Small intestine (tissue), 7 donors: ENCODE measurements at regions not wholly inside any gene's neighbourhood (a gene's known extent, or its start where the extent isn't known, plus 50 kb on each side); places are given as distances from the start of the nearest gene placed in this dataset.

ENCODE experiments used
- DNase-seq, 2 donors: peaks; one replicate each; pipeline versions ENCODE4 v3.0.0 to v3.0.0-alpha.2; 2013
- FAIRE-seq: peaks from 2 replicates; lab custom pipeline; 2012; peaks lifted over from hg19 to GRCh38; lab: Jason Lieb, UNC
- H3K27ac ChIP-seq, 3 donors: one replicate each; pipeline ENCODE4 v1.5.1; 2013; ENCODE audit warnings: low read length in 2 of 3, mild to moderate bottlenecking in 2 of 3, control low read depth in 1 of 3, inconsistent platforms in 1 of 3, low read depth in 1 of 3, moderate library complexity in 1 of 3
- H3K27me3 ChIP-seq, 3 donors: one replicate each; pipeline ENCODE4 v1.6.1; 2013; ENCODE audit warnings: low read length in 3 of 3, inconsistent platforms in 1 of 3; ENCODE audit not compliant: control insufficient read depth in 3 of 3, insufficient read depth in 3 of 3
- H3K36me3 ChIP-seq, 3 donors: one replicate each; pipeline ENCODE4 v1.6.1; 2013; ENCODE audit warnings: low read length in 3 of 3, inconsistent platforms in 1 of 3, low read depth in 1 of 3, mild to moderate bottlenecking in 1 of 3, moderate library complexity in 1 of 3; ENCODE audit not compliant: control insufficient read depth in 3 of 3, insufficient read depth in 2 of 3
- H3K4me1 ChIP-seq, 3 donors: one replicate each; pipeline ENCODE4 v1.6.1; 2013; ENCODE audit warnings: low read length in 2 of 3, inconsistent platforms in 1 of 3, low read depth in 1 of 3, mild to moderate bottlenecking in 1 of 3, moderate library complexity in 1 of 3; ENCODE audit not compliant: control insufficient read depth in 3 of 3, insufficient read depth in 2 of 3
- H3K4me3 ChIP-seq, 3 donors: one replicate each; pipeline ENCODE4 v1.5.1; 2013; ENCODE audit warnings: low read length in 3 of 3, control low read depth in 1 of 3, inconsistent platforms in 1 of 3, low read depth in 1 of 3, mild to moderate bottlenecking in 1 of 3, moderate library complexity in 1 of 3
- H3K9me3 ChIP-seq, 2 donors: one replicate each; pipeline ENCODE4 v1.6.1; 2013; ENCODE audit warnings: low read depth in 1 of 2, low read length in 1 of 2; ENCODE audit not compliant: control insufficient read depth in 2 of 2, insufficient read depth in 1 of 2
- WGBS, 3 donors: extraction: QIAGEN DNeasy Blood & Tissue Kit; methylation state at CpG; one replicate each; pipeline ENCODE4 v1.1.7; 2013; 5-methylcytosine and 5-hydroxymethylcytosine counted together
- donor health status: healthy with polysubstance abuse.
- donor health status: control.
- donor health status: control.
- donor health status: Bipolar disorder and iron deficiency.
- donor health status: healthy.

DNA sequence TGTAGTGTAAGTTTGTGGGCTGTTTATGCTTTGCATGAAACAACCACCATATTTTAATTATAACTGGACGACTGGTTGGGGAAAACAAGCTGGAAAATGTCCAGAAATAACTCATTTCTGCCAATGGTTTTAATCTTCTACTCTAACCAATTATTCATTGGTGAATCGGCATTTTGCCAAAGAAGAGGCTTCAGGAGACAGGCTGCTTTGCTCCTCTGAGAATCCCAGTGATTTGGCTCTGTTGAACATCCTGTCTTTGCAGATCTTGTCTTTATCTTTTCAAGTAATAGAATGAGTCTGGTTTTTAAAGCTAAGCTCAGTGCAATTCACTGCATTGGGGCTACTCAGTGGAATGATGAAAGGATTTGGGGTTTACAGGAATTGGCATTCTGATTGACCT, 109.6 kb downstream of the APOB start:
- peaks cover 0 to 10% (median 2%) of the 10 kb centered on the region in 3 donors for H3K27me3 ChIP-seq
- no peak overlapping the region for H3K27ac ChIP-seq
- FAIRE-seq, result no peak
- DNase-seq, result no peak
- WGBS, 3 donors, result 48 to 62% (median 52%) methylated on average over 2 of the region's 2 CpGs
- no peaks in the 10 kb centered on the region for H3K36me3 ChIP-seq
- H3K4me3 ChIP-seq, result no peak overlapping the region
- no peaks in the 10 kb centered on the region for H3K4me1 ChIP-seq
- H3K9me3 ChIP-seq, result no peaks in the 10 kb centered on the region

DNA sequence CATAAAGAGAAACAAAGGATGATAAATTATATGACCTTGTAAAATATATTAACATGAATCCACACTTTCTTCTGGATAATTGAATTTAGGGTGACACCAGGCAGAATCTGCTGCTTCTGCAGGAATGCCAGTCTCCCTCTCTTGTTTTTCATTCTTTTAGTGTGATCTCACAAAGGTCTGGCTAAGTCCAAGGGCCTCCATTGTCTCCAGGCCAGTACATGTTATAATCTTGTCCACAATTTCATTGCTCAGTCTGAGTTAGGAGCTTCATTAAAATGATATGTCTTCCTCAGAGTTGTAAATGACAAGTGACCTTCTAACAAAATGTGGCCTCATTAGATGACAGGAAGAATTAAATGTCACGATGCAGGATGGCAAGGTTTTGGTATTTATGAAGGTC, 110.2 kb downstream of the APOB start:
- H3K27me3 ChIP-seq, result peaks cover 0 to 10% (median 2%) of the 10 kb centered on the region in 3 donors
- no peaks in the 10 kb centered on the region for H3K36me3 ChIP-seq
- WGBS, 3 donors, result 62 to 66% (median 62%) methylated on average over 1 of the region's 1 CpG
- no peak overlapping the region for H3K4me3 ChIP-seq
- H3K4me1 ChIP-seq, result no peaks in the 10 kb centered on the region
- FAIRE-seq (no peak), DNase-seq (no peak)
- H3K9me3 ChIP-seq, result peaks cover 0 to under 1% of the 10 kb centered on the region in 2 donors
- H3K27ac ChIP-seq, result no peak overlapping the region

DNA sequence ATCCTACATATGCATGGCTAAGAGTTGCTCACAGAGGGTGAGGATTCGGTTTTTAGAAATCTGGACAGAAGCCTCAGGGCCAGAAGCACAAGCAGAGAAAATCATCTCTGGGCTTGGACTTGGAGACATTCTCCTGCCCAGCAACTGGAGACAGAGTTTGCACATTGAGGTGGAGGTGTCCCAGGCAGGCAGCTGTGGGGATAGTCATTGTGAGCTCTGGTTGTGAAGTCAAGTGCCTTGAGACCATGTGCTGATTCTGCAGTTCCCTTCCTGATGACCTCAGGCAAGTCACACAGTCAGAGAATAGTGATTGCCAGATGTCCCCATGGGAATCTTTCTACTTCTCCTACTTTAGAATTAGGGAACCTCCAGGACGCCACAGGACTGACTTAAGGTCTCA, 108.4 kb upstream of the LDAH start:
- WGBS, 3 donors, result 56 to 71% (median 58%) methylated on average over 2 of the region's 2 CpGs
- Histone ChIP-seq H3K36me3 (no peaks in the 10 kb centered on the region), H3K9me3 (peaks cover 0 to 8% of the 10 kb centered on the region in 2 donors), H3K27me3 (peaks cover 0 to 5% (median 2%) of the 10 kb centered on the region in 3 donors), H3K4me1 (no peaks in the 10 kb centered on the region), H3K27ac (no peak overlapping the region), H3K4me3 (no peak overlapping the region)
- FAIRE-seq (no peak), DNase-seq (no peak)

DNA sequence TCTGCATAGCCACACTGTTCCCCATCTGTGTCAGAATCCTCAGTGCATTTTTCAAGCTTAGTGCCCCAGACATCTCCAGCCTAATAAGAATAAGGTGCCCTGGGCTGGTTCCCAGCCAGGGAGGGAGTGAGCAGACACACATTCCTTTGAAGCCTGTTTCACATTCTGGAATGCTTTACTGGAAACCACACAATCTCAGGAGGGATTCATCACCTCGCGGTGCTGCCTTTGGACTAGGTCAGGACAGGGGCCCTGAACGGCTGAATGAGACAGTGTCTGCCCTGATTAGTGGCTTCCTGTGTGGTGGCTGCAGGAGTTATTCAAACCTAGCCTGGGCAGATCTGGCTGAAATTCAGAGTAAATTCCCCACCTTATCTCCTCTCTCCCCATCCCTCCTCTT, 108.0 kb upstream of the LDAH start:
- no peak overlapping the region for H3K4me3 ChIP-seq
- no peaks in the 10 kb centered on the region for H3K4me1 ChIP-seq
- no peak overlapping the region for H3K27ac ChIP-seq
- FAIRE-seq, result no peak
- 41 to 77% (median 66%) methylated on average over 3 of the region's 3 CpGs for WGBS, 3 donors
- H3K9me3 ChIP-seq, result peaks cover 0 to 8% of the 10 kb centered on the region in 2 donors
- no peak for DNase-seq
- H3K27me3 ChIP-seq, result peaks cover 0 to 5% (median 2%) of the 10 kb centered on the region in 3 donors
- H3K36me3 ChIP-seq, result no peaks in the 10 kb centered on the region

DNA sequence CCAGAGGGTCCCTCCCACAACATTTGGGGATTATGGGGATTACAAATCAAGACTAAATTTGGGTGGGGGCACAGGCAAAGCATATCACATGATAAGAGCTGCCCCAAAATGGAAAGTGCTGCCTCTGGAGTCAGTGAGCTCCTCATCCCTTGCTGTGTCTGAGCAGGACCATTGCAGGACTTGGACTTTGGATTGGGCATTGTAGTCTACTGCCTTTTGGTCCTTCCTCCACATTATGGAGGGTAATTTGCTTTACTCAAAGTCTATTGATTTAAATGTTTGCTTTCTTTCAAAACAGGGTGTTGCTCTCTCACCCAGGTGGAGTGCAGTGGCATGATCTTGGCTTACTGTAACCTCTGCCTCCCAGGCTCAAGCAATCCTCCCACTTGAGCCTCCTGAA, 106.8 kb upstream of the LDAH start:
- Histone ChIP-seq H3K27ac (no peak overlapping the region), H3K4me3 (no peak overlapping the region), H3K36me3 (no peaks in the 10 kb centered on the region), H3K27me3 (peaks cover 0 to 2% (median 0%) of the 10 kb centered on the region in 3 donors), H3K9me3 (peaks cover 0 to 8% of the 10 kb centered on the region in 2 donors), H3K4me1 (no peaks in the 10 kb centered on the region)
- FAIRE-seq (no peak), DNase-seq (no peak)

DNA sequence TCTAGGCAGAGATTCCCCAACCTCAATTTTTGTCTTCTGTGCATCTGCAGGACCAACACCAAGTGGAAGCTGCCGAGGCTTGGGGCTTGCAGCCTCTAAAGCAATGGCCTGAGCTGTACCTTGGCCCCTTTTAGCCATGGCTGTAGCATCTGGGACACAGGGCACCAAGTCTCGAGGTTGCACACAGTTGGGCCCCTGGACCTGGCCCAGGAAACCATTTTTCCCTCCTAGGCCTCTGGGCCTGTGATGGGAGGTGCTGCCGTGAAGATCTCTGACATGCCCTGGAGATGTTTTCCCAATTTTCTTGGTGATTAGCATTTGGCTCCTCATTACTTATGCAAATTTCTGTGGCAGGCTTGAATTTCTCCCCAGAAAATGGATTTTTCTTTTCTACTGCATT, 105.7 kb upstream of the LDAH start:
- no peak overlapping the region for H3K27ac ChIP-seq
- 53 to 62% (median 53%) methylated on average over 3 of the region's 3 CpGs for WGBS, 3 donors
- H3K4me3 ChIP-seq, result no peak overlapping the region
- H3K4me1 ChIP-seq, result no peaks in the 10 kb centered on the region
- no peaks in the 10 kb centered on the region for H3K36me3 ChIP-seq
- H3K27me3 ChIP-seq, result no peaks in the 10 kb centered on the region
- FAIRE-seq (no peak), DNase-seq (no peak)
- H3K9me3 ChIP-seq, result peaks cover 0 to 8% of the 10 kb centered on the region in 2 donors

DNA sequence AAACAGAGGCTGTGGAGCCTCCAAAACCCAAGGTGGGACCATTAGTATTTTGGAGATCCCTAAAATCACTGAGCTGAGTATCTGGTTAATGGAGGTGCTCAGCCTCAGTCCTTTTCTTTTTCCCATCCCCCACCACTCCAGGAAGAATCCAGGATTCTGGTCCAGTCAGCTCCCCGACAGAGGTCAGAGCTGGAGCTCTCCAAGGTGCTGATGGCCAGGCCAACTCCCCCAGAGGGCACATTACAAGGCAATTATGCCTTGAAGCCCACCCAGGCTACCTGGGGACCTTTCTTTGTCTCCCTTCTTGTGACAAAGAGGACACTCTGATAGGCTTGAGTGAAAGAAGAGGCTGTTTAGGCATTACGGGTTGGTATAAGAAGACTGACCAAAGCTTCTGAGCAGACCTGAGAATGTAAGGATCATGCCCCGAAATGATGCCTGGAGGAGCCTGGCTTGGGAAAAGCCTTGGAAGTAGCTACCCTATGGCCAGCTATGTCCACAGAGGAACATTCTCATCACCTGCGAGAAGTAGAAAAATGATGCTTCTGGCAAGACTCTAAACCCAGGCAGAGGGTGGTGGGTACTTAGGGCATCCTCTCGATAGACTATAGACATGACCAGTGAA, 102.5 kb upstream of the LDAH start:
- DNase-seq, result peak in 1 of 2 donors; percentile 16
- whole genome bisulfite sequencing, 3 donors, result 75 to 79% (median 78%) methylated on average over 5 of the region's 5 CpGs
- Histone ChIP-seq H3K27ac (no peak overlapping the region), H3K4me3 (no peak overlapping the region), H3K9me3 (peaks cover 0 to 8% of the 10 kb centered on the region in 2 donors), H3K36me3 (no peaks in the 10 kb centered on the region), H3K27me3 (no peaks in the 10 kb centered on the region), H3K4me1 (no peaks in the 10 kb centered on the region)
- FAIRE-seq, result no peak

DNA sequence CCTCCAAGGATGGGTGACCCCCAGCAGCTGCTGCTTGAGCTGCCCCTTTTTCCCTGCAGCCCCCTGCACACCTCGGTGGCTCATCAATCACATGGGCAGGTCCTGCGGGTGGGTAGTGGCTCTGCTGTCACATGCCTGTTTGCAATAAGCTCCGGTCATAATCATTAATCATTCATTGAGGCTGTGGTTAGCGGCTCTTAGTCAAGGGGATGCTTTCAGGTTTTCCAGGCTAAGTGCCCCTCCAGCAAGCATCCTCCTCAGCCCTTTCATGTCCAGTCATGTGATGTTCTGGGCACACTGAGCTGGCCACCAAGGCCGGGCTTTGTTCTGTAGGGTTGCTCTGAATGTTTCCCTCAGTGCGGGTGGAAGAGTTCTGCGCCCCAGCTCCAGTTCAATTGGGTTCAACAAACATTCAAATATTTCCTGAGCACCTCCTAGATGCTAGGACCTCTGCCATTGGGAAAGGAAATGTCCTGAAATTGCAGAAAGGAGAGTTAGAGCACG, 96.4 kb upstream of the LDAH start:
- 48 to 57% (median 51%) methylated on average over 8 of the region's 8 CpGs for WGBS, 3 donors
- no peaks in the 10 kb centered on the region for H3K9me3 ChIP-seq
- no peak overlapping the region for H3K4me3 ChIP-seq
- H3K27me3 ChIP-seq, result peaks cover 0 to 3% (median 0%) of the 10 kb centered on the region in 3 donors
- no peak for DNase-seq
- no peak overlapping the region for H3K27ac ChIP-seq
- no peaks in the 10 kb centered on the region for H3K36me3 ChIP-seq
- no peaks in the 10 kb centered on the region for H3K4me1 ChIP-seq
- no peak for FAIRE-seq
